OCI-LY7 (cell line): ENCODE measurements at regions not wholly inside any gene's neighbourhood (a gene's known extent, or its start where the extent isn't known, plus 50 kb on each side); places are given as distances from the start of the nearest gene placed in this dataset.
"Not testable (repeated sequence)": the region's sequence is repeated elsewhere in the genome, so short reads cannot be mapped to it uniquely, and the experiment has no call there.

Experiments used
- BruUV-seq: library from RNA; stranded (reverse); fragments of 400-500 nt; replicated peaks from 2 replicates; lab custom pipeline; 2021; lab: Mats Ljungman, UMichigan
- CTCF ChIA-PET: fragments of 300-600 bp; sonication (Branson Sonifier 250); formaldehyde crosslinking; loops from one replicate; lab custom pipeline; 2022; ENCODE audit warnings: antibody characterized with exemption; ENCODE audit not compliant: unreplicated experiment; lab: Charles Lee
- POLR2A ChIA-PET: fragments of 300-600 bp; sonication (Branson Sonifier 250); formaldehyde crosslinking; loops from one replicate; lab custom pipeline; 2022; ENCODE audit warnings: antibody characterized with exemption; lab: Charles Lee
- DNase-seq: peaks from one replicate; pipeline ENCODE4 v3.0.0-alpha.2; 2015; ENCODE audit warnings: low spot score
- H2AFZ ChIP-seq: fragments of 200-600 bp; sonication (generic), shearing (Covaris generic); 2 replicates; pipeline ENCODE4 v1.6.1; 2014; ENCODE audit warnings: mild to moderate bottlenecking, antibody characterized with exemption, low read length, moderate library complexity
- H3K27ac ChIP-seq: fragments of 200-600 bp; sonication (generic); 2 replicates; pipeline ENCODE4 v1.5.1; 2014; ENCODE audit warnings: mixed run types, low read depth, mild to moderate bottlenecking, moderate library complexity, low read length, inconsistent platforms; ENCODE audit not compliant: poor library complexity, severe bottlenecking
- H3K36me3 ChIP-seq: fragments of 200-600 bp; sonication (generic); 2 replicates; pipeline ENCODE4 v1.6.1; 2014; ENCODE audit warnings: mild to moderate bottlenecking, antibody characterized with exemption, low read length, moderate library complexity, mixed read lengths; ENCODE audit not compliant: insufficient read depth
- H3K4me1 ChIP-seq: fragments of 200-600 bp; sonication (generic); 2 replicates; pipeline ENCODE4 v1.5.1; 2014; ENCODE audit warnings: mild to moderate bottlenecking, low read length; ENCODE audit not compliant: insufficient read depth, poor library complexity, severe bottlenecking
- H3K4me2 ChIP-seq: fragments of 200-600 bp; sonication (generic); 2 replicates; pipeline ENCODE4 v1.6.1; 2014; ENCODE audit warnings: mild to moderate bottlenecking, low read length
- H3K4me3 ChIP-seq: fragments of 200-600 bp; sonication (generic); 2 replicates; pipeline ENCODE4 v1.5.1; 2014; ENCODE audit warnings: mild to moderate bottlenecking, low read depth, low read length; ENCODE audit not compliant: poor library complexity, severe bottlenecking
- H3K79me2 ChIP-seq: fragments of 200-600 bp; sonication (generic); 2 replicates; pipeline ENCODE4 v1.6.1; 2016; ENCODE audit warnings: low read depth, mild to moderate bottlenecking, low read length, moderate library complexity, mixed read lengths; ENCODE audit not compliant: insufficient read depth
- H3K9me2 ChIP-seq: fragments of 200-600 bp; sonication (generic); 2 replicates; pipeline ENCODE4 v1.6.1; 2016; ENCODE audit warnings: mild to moderate bottlenecking, low read length, mixed read lengths; ENCODE audit not compliant: insufficient read depth
- H3K9me3 ChIP-seq: fragments of 200-600 bp; sonication (generic); 2 replicates; pipeline ENCODE4 v1.6.1; 2014; ENCODE audit warnings: mild to moderate bottlenecking, mixed run types, low read length, mixed read lengths
- H4K20me1 ChIP-seq: fragments of 200-600 bp; sonication (generic); 2 replicates; pipeline ENCODE4 v1.6.1; 2014; ENCODE audit warnings: mild to moderate bottlenecking, antibody characterized with exemption, low read length, moderate library complexity, mixed read lengths; ENCODE audit not compliant: insufficient read depth
- CTCF ChIP-seq: fragments of 200-600 bp; sonication (generic); conservative IDR thresholded peaks from 2 replicates; pipeline ENCODE4 v1.5.1; 2014; ENCODE audit warnings: mild to moderate bottlenecking, antibody characterized with exemption, low read length, moderate library complexity, mixed read lengths
- EZH2phosphoT487 ChIP-seq: fragments of 200-600 bp; sonication (generic); IDR thresholded peaks from 2 replicates; pipeline ENCODE4 v1.6.1; 2018; ENCODE audit warnings: low read depth, borderline replicate concordance, mild to moderate bottlenecking, mixed run types, antibody characterized with exemption, low read length, moderate library complexity, mixed read lengths
- intact Hi-C: fragments of 100-400 bp; cut with micrococcal nuclease; formaldehyde crosslinking; loops from one replicate; pipeline ENCODE4 v1.10.0; 2022; ENCODE audit not compliant: unreplicated experiment

GRCh38 chr10:33871061-33871956, 536.8 kb upstream of the NRP1 start:
- CTCF ChIA-PET = no interaction called here
- intact Hi-C loops = no loop called here

GRCh38 chr10:33869481-33869880, 535.0 kb upstream of the NRP1 start:
- POLR2A ChIA-PET = interaction anchor here (0.6 kb wide), 1 partner anchor 19 kb away, joined by 3 read pairs; no protein-coding TSS in a partner anchor
- CTCF ChIA-PET = no interaction called here
- Histone ChIP-seq H3K4me1 (no peaks in the 10 kb centered on the region), H2AFZ (no peak overlapping the region), H3K36me3 (no peaks in the 10 kb centered on the region), H3K79me2 (no peaks in the 10 kb centered on the region), H3K9me3 (no peaks in the 10 kb centered on the region), H3K4me2 (no peak overlapping the region), H4K20me1 (no peaks in the 10 kb centered on the region), H3K4me3 (no peak overlapping the region), H3K9me2 (no peaks in the 10 kb centered on the region), H3K27ac (no peak overlapping the region)
- no TSS peak for BruUV-seq
- no peak for DNase-seq
- intact Hi-C loops = no loop called here
- TF ChIP-seq EZH2phosphoT487 = no peak
- TF ChIP-seq CTCF = no peak

More at GRCh38 chr10:33871061-33871956, 536.8 kb upstream of the NRP1 start:
- DNase-seq = no peak
- no peak overlapping the region for H3K4me2 ChIP-seq
- no peaks in the 10 kb centered on the region for H3K9me3 ChIP-seq
- no TSS peak for BruUV-seq
- H3K79me2 ChIP-seq = no peaks in the 10 kb centered on the region
- H2AFZ ChIP-seq = no peak overlapping the region
- H3K4me3 ChIP-seq = no peak overlapping the region
- TF ChIP-seq CTCF = no peak
- TF ChIP-seq EZH2phosphoT487 = no peak
- H3K9me2 ChIP-seq = no peaks in the 10 kb centered on the region
- H3K36me3 ChIP-seq = no peaks in the 10 kb centered on the region
- no peak overlapping the region for H3K27ac ChIP-seq
- POLR2A ChIA-PET = no interaction called here
- H4K20me1 ChIP-seq = no peaks in the 10 kb centered on the region
- no peaks in the 10 kb centered on the region for H3K4me1 ChIP-seq

GRCh38 chr10:33869028-33869427, 534.6 kb upstream of the NRP1 start:
- intact Hi-C loops = no loop called here
- TF ChIP-seq EZH2phosphoT487 (no peak), CTCF (no peak)
- Histone ChIP-seq H3K9me3 (no peaks in the 10 kb centered on the region), H3K79me2 (no peaks in the 10 kb centered on the region), H2AFZ (no peak overlapping the region), H3K4me1 (no peaks in the 10 kb centered on the region), H3K9me2 (no peaks in the 10 kb centered on the region), H3K36me3 (no peaks in the 10 kb centered on the region), H3K4me2 (no peak overlapping the region), H4K20me1 (no peaks in the 10 kb centered on the region), H3K4me3 (no peak overlapping the region), H3K27ac (no peak overlapping the region)
- BruUV-seq = no TSS peak
- POLR2A ChIA-PET = interaction anchor here (0.6 kb wide), 2 partner anchors 20 to 28 kb away, joined by 3 read pairs; no protein-coding TSS in a partner anchor
- CTCF ChIA-PET = no interaction called here
- DNase-seq = no peak

- H3K9me3 ChIP-seq, BruUV-seq, H3K27ac ChIP-seq, H3K36me3 ChIP-seq, H3K4me2 ChIP-seq, H2AFZ ChIP-seq, H4K20me1 ChIP-seq, H3K4me3 ChIP-seq, H3K9me2 ChIP-seq, CTCF ChIA-PET, DNase-seq, intact Hi-C loops, H3K4me1 ChIP-seq, H3K79me2 ChIP-seq: not testable (repeated sequence)
- POLR2A ChIA-PET = interaction anchor here (0.6 kb wide), 1 partner anchor 214 kb away, joined by 3 read pairs; no protein-coding TSS in a partner anchor
These were observed 532.8 kb upstream of the NRP1 start for GRCh38 chr10:33867199-33867789.
